ENCODE measurements at regions not wholly inside any gene's neighbourhood (a gene's known extent, or its start where the extent isn't known, plus 50 kb on each side); places are given as distances from the start of the nearest gene placed in this dataset.
A peak's percentile ranks its signal among the peaks of the same experiment; 100 is the strongest.

DNA sequence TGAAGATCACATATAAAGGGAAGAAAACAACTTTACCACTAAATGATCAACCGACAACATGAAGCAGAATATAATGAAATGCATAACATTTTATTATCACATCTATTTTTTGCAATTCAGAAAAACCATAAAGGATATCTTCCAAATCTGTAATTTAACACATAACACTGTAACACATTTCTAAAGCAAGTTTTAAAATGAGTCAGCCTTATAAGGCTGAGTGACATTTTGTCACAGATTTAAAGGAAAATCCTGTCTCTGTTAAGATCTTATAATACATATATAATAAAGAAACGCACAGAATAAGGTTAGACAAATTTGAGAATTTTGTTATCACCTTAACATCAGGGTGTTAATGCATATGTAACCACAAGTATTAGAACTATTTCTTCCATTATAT is 198.4 kb upstream of the RASA1 start:
- no peak for DNase-seq

DNA sequence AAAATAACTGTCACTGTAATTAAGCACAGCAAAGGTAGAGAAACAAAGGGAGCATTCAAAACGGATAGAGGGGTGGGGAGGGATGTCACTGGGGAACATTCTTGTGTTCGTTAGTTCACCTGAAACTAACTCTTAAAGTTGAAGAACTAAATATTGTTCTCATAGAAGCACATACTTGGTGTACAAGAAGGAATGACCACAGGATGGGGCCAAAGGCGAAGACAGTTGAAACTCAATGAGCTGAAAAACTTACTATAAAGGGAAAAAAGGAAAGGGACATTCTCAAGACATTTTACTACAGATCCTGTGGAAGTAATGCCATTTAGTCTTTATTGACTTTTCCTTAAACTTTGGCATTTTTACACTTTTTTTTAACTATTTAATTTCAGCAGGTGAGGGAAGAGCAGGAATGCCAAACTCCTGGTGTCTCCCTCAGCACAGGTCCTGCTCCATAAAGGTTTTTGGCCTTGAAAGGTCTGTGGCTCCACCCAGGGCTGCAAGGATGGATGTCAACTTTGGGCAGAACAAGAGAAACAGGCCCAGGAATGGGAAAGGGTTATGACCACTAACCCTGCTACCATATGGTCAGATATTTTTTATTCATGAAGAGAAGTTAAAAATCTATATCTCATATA is 197.6 kb upstream of the RASA1 start:
- DNase-seq = peak; percentile 33

DNA sequence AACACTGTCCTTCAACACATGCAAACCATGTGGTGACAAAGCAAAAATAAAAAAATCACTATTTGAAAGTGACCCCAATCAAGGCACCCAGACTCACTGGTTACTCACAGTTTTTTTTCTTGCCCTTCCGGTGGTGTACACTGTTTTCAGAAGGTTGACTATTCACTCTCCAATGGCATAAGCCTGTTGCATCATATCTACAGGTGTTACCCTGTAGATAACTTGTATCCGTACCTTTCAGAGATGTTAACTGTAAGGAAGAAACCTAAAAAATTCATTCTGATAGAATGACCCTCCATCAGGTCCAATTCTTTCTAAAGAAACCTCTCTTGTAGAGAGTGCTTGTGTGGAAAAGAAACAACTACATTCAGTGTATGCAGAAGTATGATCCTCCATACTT is 193.6 kb upstream of the RASA1 start:
- DNase-seq = no peak

DNA sequence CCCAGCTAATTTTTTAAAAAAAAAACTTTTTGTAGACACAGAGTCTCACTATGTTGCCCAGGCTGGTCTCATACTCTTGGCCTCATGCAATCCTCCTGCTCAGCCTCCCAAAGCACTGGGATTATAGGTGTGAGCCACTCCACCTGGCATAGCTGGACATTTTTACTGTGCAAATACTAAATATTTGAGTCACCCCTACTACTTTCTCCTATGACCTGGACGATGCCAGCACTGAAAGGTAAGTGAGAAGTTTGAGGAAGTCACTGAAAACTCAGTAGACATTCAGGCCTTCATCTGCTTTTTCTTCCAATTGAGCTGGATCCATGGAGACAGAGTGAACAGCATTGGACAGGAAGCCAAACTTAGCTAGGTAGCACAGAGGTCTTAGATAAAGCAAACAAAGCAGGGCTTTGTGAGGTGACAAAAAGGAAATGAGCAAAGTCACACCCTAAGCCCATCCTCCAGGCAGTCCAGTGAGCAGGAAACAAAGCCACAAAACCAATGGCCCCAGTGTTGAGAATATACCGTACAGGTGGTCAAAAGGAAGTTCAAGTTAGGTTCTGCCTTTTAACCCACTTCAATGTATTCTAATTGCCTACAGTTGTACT is 192.6 kb upstream of the RASA1 start:
- no peak for DNase-seq

DNA sequence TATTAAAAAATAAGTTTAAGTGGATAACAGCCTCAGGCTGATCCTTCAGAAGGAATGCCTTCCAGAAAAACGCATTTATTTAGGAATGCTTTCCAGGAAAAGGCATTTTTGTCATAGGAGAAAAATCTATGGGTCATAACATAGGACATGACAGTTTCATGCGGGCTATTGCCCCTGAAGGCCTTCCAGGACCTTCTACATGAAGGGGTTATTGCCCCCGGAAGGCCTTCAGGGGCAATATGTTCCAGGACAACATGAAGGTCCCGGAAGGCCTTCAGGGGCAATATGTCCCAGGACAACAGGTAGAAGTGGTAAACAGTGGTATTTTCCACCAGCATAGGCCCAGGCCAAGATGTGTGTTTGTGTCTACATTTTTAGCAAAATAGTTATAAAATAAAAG is 191.3 kb upstream of the RASA1 start:
- DNase-seq = no peak

DNA sequence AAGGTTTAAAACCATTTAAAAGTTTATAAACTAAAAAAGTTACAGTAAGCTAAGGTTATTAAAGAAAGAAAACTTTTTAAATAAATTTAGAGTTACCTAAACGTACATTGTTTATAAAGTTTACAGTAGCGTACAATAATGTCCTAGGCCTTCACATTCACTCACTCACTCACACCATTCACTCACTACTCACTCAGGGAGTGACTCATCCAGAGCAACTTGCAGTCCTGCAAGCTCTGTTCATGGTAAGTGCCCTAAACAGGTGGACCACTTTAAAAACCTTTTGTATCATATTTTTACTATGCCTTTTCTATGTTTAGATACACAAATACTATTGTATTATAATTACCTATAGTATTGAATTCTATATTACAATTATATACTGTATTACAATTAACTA is 190.8 kb upstream of the RASA1 start:
- DNase-seq = no peak

DNA sequence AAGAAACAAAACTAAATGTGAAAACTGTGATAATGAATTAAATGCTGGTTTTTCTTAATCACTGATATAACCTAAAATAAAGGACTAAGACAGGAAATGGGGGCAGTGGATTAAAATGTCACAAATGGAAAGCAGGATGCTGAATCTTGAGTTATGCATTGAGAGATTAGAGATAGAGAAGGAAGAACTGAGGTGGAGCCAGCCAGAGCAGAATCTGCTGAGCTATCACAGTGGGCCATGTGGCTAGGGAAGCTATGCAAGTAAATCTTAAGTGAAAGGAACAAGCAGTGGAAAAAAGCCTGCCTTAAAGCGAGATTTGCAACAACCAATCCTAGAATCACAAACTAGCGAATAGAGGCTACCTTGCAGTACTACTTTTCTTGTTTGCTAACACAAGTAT is 188.5 kb upstream of the RASA1 start:
- no peak for DNase-seq

DNA sequence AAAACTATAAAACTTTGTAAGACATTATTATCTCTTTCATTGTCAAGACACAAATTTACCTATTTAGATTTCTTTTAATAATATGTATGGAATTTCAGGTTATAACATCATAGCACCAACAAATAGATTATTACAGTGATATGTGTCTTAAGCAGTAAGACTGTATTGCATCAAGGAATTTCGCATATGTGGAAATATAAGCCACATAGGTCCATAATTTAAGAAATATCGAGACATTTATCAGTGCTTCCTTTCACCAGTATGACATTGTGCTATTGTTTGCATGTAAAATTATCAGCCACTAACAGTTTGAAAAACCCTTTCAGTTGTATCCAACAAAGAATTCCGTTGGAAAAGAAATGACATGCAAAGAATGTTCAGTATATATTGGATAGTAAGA is 186.7 kb upstream of the RASA1 start:
- DNase-seq = no peak

DNA sequence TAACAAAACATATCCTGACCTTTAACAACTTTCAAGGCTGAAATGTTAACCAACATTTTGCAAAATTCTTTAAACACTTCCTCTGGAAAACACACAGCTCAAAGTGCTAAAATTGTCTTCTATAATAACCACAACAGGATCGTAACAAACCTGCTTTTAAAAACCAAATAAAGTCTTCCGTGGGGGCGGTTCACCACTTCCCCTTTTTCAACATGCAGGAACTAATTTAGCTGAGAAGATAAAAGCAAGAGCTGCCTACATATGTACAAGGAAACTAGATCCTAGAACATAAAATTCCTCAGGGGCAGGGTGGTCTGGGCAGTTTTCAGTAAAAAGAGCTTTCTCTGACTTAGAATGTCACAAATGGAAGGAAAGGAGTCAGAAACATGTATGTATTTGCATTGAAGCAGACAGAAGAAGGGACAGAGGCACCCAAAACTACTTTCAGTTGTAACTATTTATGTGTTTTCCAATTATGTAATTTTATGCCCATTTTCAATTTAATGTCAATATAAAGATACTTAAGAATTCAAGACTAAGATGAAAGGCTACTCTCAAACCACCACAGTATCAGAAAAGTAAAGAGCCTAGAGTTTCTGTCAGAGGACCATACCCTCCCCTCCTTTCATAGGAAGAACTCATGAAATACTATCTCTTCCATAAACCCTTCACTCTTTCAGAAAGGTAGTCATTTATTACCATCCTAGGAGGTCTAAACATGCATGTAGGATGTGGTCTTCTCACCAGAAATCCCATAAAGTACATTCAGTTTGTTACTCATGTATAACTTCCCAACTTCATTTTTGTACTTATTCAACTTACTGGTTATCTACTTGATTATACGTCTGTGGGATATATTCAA is 185.9 kb upstream of the RASA1 start:
- peak; percentile 12 for DNase-seq

DNA sequence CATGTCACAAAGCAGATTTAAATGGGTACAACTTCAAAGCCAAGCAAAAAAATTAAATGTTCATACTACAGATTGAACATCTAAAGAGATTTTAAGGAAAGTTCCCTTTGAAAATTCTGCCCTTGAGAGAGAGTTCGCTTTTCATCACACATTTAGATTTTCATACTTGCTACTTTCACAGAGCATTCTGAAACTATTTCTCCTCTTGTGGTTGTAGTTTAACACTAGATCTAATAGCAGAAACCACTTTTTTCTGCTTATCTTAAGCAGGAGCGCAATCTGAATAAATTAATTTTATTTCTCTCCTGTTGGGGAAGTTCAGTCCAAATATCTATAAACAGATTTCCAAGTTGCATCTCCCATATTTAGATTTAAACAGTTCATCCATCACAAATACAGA is 173.3 kb upstream of the RASA1 start:
- no peak for DNase-seq

DNA sequence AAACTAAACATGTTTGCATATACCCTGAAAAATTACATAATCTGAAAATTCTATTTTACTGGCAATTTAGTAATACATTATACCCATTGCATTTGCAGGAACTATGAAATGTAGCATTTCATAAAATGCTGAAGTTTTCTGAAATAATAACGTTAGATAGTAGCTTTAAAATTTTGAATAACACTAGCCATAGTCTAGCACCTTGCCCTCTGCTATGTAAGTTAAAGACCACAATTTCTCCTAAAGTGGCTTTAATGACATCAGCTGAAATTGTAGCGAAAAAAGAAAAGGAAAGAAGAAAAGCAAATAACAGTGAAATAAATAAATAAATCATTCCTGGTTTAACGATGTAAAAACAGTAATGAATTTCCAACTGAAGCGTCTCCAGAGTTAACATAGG is 172.8 kb upstream of the RASA1 start:
- no peak for DNase-seq

DNA sequence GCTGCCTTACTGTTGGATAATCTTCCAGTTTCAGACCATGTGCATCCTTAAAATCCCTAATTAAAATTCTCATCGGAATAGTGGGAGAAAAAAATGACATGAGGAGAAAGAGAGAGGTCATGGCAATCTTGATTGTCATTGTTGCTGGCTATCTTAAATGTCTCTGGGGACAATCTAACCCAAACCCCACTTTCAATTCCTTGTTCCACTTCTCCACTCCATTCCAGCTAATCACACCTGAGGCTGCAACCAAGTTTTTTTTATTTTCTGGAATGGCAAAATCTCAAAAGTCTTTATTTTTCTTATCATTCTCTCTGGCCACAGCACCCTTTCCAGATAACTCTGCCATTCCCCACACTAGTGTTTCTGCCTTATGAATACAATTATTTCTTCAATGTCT is 171.9 kb upstream of the RASA1 start:
- no peak for DNase-seq

DNA sequence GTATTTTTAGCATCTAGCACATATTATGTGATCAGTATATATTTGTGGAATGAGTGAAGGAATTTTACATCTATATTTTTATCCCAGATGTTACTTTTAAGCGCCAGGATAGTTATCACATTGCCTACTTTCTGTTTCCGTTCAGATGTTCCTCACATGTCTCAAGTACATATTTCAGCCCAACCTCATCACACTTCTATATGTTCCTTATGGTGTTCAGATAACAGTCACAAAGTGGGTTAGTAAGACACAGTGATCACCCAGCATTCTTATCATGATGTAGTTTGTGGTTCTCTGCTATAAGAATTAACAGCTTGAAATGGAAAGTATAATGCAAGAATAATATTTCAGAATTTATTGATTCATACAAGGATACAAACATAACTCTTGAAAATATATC is 170.0 kb upstream of the RASA1 start:
- no peak for DNase-seq

DNA sequence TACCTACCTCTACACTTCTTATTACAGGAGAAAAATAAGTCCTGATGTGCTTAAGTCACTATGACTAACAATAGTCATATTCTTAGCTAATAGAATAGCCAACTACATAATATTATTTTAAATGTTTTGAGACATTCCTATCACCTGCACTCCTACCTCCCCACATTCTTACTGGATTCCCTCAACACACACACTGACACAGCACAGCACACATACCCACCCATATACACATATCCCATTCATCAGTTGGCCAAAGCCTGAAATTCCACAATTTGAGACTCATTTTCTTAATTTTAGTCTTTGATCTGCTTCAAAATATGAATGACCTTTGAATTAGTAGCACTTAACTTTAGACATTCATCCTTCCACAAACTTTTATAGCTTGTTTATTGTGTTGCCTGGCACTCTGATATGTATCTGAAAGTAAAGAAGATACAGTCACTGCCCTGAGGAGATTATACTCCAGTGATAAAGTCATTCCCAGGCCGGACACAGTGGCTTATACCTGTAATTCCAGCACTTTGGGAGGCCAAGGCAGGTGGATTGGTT is 168.3 kb upstream of the RASA1 start:
- DNase-seq = no peak

DNA sequence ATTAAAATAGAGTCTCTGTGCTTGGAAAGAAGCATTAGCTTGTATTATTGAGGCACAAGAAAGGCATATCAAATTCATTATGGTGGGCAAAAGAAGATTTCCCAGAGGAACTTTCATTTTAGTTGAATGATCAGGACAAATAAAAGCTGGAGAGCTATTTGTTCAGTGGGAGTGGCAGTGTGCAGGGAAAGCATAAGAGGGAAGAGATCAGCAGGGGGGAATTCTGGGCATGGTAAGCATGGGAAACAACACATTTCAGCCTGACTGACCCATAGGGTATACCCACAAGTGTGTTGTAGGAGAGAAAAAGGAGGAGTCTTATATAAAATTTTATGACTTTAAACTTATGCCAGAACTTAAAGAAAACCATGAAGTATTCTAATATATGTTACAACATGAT is 167.7 kb upstream of the RASA1 start:
- no peak for DNase-seq

DNA sequence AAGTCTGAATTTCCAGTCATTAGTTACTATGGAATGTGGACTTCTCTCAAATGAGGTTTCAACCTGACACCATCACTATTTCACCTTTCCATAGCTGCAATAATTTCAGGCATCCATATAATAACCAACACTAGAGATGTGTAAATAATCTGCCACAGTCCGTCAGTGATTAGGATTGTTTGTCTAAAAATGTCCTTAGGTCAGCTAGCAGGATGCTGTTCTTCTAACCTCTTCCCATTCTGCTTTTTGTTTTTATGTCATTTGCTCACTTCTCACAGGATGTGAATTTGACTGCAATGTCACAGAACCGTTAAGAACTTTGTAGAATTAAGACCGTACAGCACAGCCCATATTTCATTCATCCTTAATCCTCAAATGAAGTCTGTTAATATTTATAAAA is 166.4 kb upstream of the RASA1 start:
- no peak for DNase-seq

DNA sequence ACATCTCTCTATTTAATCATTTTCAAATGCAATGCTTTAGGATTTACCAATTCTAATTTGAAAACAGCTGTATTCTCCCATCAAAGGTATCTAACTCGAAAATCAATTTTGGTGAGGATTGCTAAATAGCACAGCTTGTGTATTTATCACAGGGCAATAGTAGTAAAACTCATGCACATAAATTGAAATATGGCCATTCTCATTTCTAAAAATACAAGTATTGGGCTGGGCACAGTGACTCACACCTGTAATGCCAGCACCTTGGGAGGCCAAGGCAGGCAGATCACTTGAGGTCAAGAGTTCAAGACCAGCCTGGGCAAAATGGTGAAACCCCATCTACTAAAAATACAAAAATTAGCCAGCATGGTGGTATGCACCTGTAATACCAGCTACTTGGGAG is 164.8 kb upstream of the RASA1 start:
- DNase-seq = no peak

DNA sequence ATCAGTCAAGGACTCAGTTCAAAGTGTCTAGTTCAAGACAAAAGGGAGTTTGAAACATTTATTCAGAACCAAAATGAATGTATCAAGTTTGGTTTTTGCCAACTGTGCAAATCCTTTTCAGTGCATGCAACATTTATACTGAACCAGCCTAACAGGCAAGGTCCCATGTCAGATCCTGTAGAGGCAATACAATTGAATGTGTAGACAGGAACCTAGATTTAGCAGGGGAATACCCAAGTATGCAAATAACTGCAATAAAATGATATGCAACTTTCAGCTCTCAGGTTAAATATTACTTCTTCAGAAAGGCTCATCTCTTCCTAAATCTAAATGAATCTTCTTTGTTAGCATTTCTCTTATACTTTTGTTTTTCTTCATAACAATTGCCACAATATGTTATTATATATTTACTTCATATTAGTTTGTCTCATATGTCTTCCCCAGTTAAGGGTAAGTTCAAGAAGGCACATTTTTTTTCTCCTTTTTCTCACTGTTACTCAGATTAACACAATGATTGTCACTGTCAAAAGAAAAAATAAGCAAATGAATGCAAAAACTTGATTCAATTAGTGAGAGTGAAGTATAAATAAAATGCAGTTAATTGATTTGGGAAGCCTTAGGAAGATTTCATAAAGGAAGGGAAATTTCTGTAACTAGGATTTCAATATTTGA is 163.9 kb upstream of the RASA1 start:
- no peak for DNase-seq

DNA sequence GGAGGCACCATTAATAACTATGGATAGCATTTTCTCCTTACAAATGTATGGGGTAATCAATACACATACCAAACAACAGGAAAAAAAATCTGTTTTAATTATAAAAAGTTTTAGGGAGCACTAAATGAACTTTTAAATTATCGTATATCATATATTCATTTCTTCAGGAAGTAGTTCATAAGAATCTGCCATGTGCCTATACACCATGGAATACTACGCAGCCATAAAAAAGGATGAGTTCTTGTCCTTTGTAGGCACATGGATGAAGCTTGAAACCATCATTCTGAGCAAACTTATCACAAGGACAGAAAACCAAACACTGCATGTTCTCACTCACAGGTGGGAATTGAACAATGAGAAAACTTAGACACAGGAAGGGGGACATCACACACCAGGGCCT is 162.1 kb upstream of the RASA1 start:
- no peak for DNase-seq

DNA sequence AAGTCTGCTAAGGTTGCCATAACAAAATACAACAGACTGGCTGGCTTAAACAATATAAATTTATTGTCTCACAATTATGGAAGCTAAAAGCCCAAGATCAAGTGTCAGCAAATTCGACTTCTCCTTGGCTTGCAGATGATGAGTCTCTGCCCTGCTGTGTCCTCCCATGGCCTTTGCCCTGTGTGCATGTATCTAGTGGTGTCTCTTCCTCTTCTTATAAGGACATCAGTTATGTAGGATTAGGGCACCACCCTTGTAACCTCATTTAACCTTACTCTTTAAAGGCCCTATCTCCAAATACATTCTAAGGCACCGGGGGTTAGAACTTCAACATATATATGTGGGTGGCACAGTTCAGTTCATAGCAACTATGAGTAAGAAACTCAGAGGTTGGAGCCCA is 157.9 kb upstream of the RASA1 start:
- no peak for DNase-seq

DNA sequence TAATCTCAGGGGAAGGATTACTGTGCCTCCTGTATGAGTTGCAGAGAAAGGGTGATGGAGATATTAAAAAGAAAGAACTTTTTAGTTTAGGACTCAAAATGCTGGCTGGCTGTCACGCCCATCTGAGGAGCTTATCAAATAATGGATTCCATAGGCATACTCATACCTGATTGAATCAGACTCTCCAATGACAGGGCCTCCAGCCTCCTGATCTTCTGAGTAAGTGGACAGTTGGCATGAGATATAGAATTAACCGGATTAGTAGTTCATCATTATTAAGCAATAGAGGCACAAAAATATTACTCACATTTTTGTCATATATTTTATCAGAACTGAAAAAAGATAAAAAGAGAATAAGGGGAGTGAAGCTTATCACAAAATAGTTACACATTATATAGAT is 157.0 kb upstream of the RASA1 start:
- no peak for DNase-seq

DNA sequence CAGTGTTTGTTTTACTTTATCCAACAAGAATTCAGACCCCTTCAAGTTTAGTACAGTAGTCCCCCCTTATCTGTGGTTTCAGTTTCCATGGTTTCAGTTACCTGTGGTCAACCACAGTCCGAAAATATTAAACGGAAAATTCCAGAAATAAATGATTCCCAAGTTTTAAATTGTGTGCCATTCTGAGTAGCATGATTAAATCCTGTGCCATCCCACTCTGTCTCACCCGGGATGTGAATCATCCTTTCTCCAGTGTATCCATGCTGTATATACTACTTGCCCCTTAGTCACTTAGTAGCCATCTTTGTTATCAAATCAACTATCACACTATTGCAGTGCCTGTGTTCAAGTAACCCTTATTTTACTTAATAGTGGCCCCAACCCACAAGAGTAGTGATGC is 153.8 kb upstream of the RASA1 start:
- no peak for DNase-seq

DNA sequence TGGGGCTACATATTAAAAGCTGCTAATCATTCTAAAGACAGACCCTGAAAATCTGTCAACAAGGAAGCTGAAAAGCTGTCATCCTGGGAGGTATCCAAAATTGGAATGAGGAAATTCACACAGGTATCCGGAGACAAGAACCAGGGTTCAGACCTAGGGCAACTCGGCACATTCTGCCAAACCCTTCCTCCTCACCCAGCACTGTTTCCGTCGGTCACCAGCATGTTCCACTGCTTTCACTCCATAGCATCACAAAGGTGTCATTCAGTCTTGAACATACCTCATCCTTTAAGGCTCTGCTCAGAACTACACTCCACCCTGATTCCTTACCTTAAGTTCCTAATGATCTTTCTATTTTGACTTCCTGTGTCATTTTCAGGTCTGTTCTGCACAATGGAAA is 153.1 kb upstream of the RASA1 start:
- no peak for DNase-seq
